ENCODE measurements at regions not wholly inside any gene's neighbourhood (a gene's known extent, or its start where the extent isn't known, plus 50 kb on each side); places are given as distances from the start of the nearest gene placed in this dataset.

GRCh38 chr18:26741758-26742157 lies 123.7 kb downstream of the AQP4 start:
- TF ChIP-seq CTCF (IDR thresholded peaks at IDR 0.05; ENCODE audit: low read depth, low read length) = no peak
- Histone ChIP-seq H3K9me3 (ENCODE audit: low read depth) (no peaks in the 10 kb centered on the region), H3K4me3 (no peak overlapping the region), H3K4me1 (ENCODE audit: low read depth) (no peaks in the 10 kb centered on the region), H3K27ac (no peak overlapping the region), H3K36me3 (no peaks in the 10 kb centered on the region), H3K27me3 (no peaks in the 10 kb centered on the region)
- DNase-seq (ENCODE audit: low read depth in 1 of 2, low spot score in 1 of 2) = no peak

- no peaks in the 10 kb centered on the region for H3K36me3 ChIP-seq
- H3K27ac ChIP-seq = no peak overlapping the region
- TF ChIP-seq CTCF (IDR thresholded peaks at IDR 0.05; ENCODE audit: low read depth, low read length) = no peak
- no peaks in the 10 kb centered on the region for H3K27me3 ChIP-seq
- no peak overlapping the region for H3K4me3 ChIP-seq
- no peaks in the 10 kb centered on the region for H3K4me1 ChIP-seq (ENCODE audit: low read depth)
- no peaks in the 10 kb centered on the region for H3K9me3 ChIP-seq (ENCODE audit: low read depth)
- DNase-seq (ENCODE audit: low read depth in 1 of 2, low spot score in 1 of 2) = peak in 1 of 2 donors; percentile 6
Measured at GRCh38 chr18:26741048-26741447, 124.5 kb downstream of the AQP4 start.

GRCh38 chr18:26740396-26740795 lies 125.1 kb downstream of the AQP4 start:
- Histone ChIP-seq H3K4me3 (no peak overlapping the region), H3K4me1 (ENCODE audit: low read depth) (no peaks in the 10 kb centered on the region), H3K27me3 (no peaks in the 10 kb centered on the region), H3K36me3 (no peaks in the 10 kb centered on the region), H3K9me3 (ENCODE audit: low read depth) (no peaks in the 10 kb centered on the region), H3K27ac (no peak overlapping the region)
- no peak for DNase-seq (ENCODE audit: low read depth in 1 of 2, low spot score in 1 of 2)
- no peak for TF ChIP-seq CTCF (IDR thresholded peaks at IDR 0.05; ENCODE audit: low read depth, low read length)

GRCh38 chr18:26738706-26739105 lies 126.8 kb downstream of the AQP4 start:
- TF ChIP-seq CTCF (IDR thresholded peaks at IDR 0.05; ENCODE audit: low read depth, low read length) = no peak
- H3K27ac ChIP-seq = no peak overlapping the region
- H3K9me3 ChIP-seq (ENCODE audit: low read depth) = no peaks in the 10 kb centered on the region
- H3K36me3 ChIP-seq = no peaks in the 10 kb centered on the region
- no peaks in the 10 kb centered on the region for H3K27me3 ChIP-seq
- DNase-seq (ENCODE audit: low read depth in 1 of 2, low spot score in 1 of 2) = no peak
- H3K4me1 ChIP-seq (ENCODE audit: low read depth) = no peaks in the 10 kb centered on the region
- no peak overlapping the region for H3K4me3 ChIP-seq

- H3K4me3 ChIP-seq = no peak overlapping the region
- no peaks in the 10 kb centered on the region for H3K4me1 ChIP-seq (ENCODE audit: low read depth)
- DNase-seq (ENCODE audit: low read depth in 1 of 2, low spot score in 1 of 2) = no peak
- H3K27me3 ChIP-seq = no peaks in the 10 kb centered on the region
- H3K36me3 ChIP-seq = no peaks in the 10 kb centered on the region
- TF ChIP-seq CTCF (IDR thresholded peaks at IDR 0.05; ENCODE audit: low read depth, low read length) = no peak
- H3K27ac ChIP-seq = no peak overlapping the region
- H3K9me3 ChIP-seq (ENCODE audit: low read depth) = no peaks in the 10 kb centered on the region
Measured at GRCh38 chr18:26736301-26736700, 129.2 kb downstream of the AQP4 start.

- Histone ChIP-seq H3K36me3 (no peaks in the 10 kb centered on the region), H3K27ac (no peak overlapping the region), H3K4me1 (ENCODE audit: low read depth) (no peaks in the 10 kb centered on the region), H3K27me3 (no peaks in the 10 kb centered on the region), H3K4me3 (no peak overlapping the region), H3K9me3 (ENCODE audit: low read depth) (no peaks in the 10 kb centered on the region)
- no peak for DNase-seq (ENCODE audit: low read depth in 1 of 2, low spot score in 1 of 2)
- no peak for TF ChIP-seq CTCF (IDR thresholded peaks at IDR 0.05; ENCODE audit: low read depth, low read length)
Measured at GRCh38 chr18:26734760-26735159, 130.7 kb downstream of the AQP4 start.
